ENCODE measurements at regions not wholly inside any gene's neighbourhood (a gene's known extent, or its start where the extent isn't known, plus 50 kb on each side); places are given as distances from the start of the nearest gene placed in this dataset. TPM values are rescaled to one million over a fixed set of nuclear protein-coding genes. Genes with fewer than 3 reads are reported as not detected.

DNA sequence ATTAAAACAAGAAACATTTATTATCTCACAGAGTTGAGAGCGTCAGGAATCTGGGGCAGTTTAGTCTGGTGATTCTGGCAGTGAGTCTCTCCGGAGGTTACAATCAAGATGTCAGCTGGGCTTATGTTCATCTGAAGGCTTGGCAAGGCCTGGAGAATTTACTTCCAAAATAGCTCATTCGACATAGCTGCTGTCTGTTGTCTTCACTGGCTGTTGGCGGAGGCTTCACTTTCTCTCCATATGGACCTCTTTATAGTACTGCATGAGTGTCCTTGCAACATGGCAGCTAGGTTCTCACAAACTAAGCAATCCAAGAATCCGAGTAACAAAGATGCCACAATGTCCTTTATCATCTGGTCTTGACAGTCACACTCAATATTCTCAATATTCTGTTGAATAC lies 70.2 kb upstream of the ADGRL3 start:
- Mint-ChIP-seq H3K27ac (ENCODE audit: unreplicated experiment) (no peak overlapping the region), H3K9me3 (ENCODE audit: unreplicated experiment) (peaks cover 2% of the 10 kb centered on the region), H3K4me1 (ENCODE audit: low read depth, unreplicated experiment) (no peaks in the 10 kb centered on the region), H3K27me3 (ENCODE audit: unreplicated experiment) (no peaks in the 10 kb centered on the region), H3K36me3 (ENCODE audit: unreplicated experiment) (no peaks in the 10 kb centered on the region), H3K4me3 (ENCODE audit: unreplicated experiment) (no peak overlapping the region)
- no peak for DNase-seq
- TF ChIP-seq CTCF (IDR thresholded peaks at IDR 0.05; ENCODE audit: partially characterized antibody, unreplicated experiment): no peak

GRCh38 chr4:61143461-61143860 lies 56.7 kb upstream of the ADGRL3 start:
- no peaks in the 10 kb centered on the region for H3K9me3 Mint-ChIP-seq (ENCODE audit: unreplicated experiment)
- H3K4me3 Mint-ChIP-seq (ENCODE audit: unreplicated experiment): no peak overlapping the region
- H3K27ac Mint-ChIP-seq (ENCODE audit: unreplicated experiment): no peak overlapping the region
- peaks cover 2% of the 10 kb centered on the region for H3K27me3 Mint-ChIP-seq (ENCODE audit: unreplicated experiment)
- no peaks in the 10 kb centered on the region for H3K36me3 Mint-ChIP-seq (ENCODE audit: unreplicated experiment)
- peaks cover 3% of the 10 kb centered on the region for H3K4me1 Mint-ChIP-seq (ENCODE audit: low read depth, unreplicated experiment)
- no peak for DNase-seq
- no peak for TF ChIP-seq CTCF (IDR thresholded peaks at IDR 0.05; ENCODE audit: partially characterized antibody, unreplicated experiment)

DNA sequence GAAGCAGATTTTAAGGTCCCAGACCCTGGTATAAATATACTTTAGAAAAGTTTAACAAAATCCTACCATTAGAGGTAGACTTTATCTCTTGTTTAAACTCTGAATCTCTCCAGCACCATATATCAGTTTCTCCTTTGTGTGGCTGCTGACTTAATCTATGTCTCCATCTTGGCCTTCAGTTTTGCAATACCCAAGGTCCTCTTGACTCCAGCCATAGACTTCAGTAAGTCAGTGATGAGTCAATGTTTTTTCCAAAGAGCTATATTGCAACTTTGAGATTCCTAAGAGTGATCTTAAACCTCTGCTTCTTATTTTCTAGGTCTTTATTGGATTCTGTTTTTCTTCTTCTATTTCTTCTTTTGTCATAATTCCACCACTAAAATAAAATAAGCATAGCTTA lies 50.8 kb upstream of the ADGRL3 start:
- no peak overlapping the region for H3K27ac Mint-ChIP-seq (ENCODE audit: unreplicated experiment)
- peaks cover 14% of the 10 kb centered on the region for H3K4me1 Mint-ChIP-seq (ENCODE audit: low read depth, unreplicated experiment)
- no peak for TF ChIP-seq CTCF (IDR thresholded peaks at IDR 0.05; ENCODE audit: partially characterized antibody, unreplicated experiment)
- no peaks in the 10 kb centered on the region for H3K27me3 Mint-ChIP-seq (ENCODE audit: unreplicated experiment)
- H3K36me3 Mint-ChIP-seq (ENCODE audit: unreplicated experiment): no peaks in the 10 kb centered on the region
- H3K4me3 Mint-ChIP-seq (ENCODE audit: unreplicated experiment): no peak overlapping the region
- peaks cover 3% of the 10 kb centered on the region for H3K9me3 Mint-ChIP-seq (ENCODE audit: unreplicated experiment)
- DNase-seq: no peak

Small RNA genes in the stretch of these regions (microRNA-seq; reads per million reads assigned to microRNA genes)
- not detected for gene MIR548AG1 (ENCODE audit: unreplicated experiment)
